HG02623 (cell line): ENCODE measurements at regions not wholly inside any gene's neighbourhood (a gene's known extent, or its start where the extent isn't known, plus 50 kb on each side); places are given as distances from the start of the nearest gene placed in this dataset.

Experiments
- ATAC-seq: cut with Tn5 transposase; IDR thresholded peaks from one replicate; pipeline ENCODE4 v1.9.1; 2021; ENCODE audit warnings: moderate library complexity; ENCODE audit not compliant: unreplicated experiment

DNA sequence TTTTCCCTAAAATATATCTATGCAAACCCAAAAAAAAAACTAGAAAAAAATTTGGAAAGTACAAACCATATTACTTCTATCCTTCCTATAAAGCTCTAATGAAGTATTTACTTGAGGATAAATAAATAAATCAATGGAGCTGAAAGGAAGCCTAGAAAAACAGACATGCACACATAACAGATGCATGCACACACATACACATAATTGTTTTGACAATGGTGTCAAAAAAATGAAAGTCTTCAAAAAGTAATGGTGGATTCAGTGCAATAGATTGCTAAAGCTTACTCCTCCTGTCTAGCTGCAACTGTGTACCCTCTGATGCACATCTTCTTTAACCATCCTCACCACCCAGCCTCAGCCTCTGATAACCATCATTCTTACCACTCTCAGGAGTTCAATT lies 521.9 kb upstream of the RGS18 start:
- no peak for ATAC-seq

DNA sequence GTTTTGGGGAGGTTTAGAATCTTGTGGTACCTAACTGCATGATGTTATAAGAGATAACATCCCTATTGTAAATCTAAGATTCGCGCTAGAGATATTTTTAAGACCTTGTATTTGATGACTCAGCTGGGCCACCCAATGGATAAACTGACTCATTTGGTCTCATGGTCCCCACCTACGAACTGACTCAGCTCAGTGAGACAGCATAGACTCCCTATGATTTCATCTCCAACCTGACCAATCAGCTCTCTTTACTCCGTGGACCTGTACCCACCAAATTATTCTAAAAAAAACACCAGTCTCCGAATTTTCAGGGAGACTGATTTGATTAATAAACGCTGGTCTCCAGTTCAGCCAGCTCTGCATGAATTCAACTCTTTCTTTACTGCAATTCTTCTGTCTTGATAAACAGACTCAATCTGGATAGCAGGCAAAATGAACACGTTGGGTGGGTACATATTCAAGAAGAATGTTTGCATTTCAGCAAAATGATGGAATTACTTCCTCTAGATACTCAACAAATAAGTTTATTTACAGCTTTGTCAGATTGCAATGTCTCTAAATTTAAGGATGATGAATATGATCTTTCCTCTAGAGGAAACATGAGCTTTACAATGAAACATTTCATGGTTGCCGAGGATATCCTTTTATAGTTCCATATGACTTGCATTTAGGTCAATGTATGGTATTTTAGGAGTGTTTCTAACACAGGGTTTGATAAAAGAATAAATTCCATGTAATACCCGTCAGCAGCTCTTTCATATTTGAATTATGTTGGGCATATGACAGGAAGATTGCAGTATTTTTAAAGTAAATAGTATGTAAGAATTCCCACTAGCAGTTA lies 516.6 kb upstream of the RGS18 start:
- ATAC-seq: no peak

DNA sequence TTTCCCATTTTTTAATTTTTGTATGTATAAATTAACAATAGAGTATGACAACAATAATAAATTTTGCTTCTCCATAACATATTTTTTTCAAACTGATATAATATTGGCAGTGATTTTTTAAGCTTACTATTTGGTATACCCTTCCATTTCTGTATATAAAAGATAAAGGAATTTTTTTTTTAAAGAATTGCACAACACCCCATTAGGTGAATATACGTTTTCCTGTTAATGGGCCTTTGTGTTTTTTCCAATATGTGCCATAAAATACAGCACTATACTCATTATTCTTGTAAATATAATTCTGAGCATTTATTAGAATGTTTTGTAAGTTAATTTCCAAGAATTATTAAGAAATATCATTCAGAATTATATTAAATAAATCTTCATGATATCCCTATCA lies 515.2 kb upstream of the RGS18 start:
- no peak for ATAC-seq

DNA sequence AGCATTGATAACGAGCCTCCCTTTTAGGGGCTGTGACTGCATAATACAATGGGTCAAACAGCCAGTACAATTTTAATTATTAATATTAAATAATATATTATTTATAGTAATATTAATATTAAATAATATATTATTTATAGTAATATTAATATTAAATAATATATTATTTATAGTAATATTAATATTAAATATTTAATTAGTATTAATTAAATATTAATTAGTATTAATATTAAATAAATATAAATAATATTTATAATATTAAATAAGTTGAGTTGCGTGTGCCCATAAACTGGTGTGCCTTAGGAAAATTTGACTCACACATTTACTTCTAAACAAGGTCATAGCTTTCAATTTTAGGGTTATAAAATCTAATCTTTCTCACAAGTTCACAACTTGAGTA lies 509.3 kb upstream of the RGS18 start:
- no peak for ATAC-seq

DNA sequence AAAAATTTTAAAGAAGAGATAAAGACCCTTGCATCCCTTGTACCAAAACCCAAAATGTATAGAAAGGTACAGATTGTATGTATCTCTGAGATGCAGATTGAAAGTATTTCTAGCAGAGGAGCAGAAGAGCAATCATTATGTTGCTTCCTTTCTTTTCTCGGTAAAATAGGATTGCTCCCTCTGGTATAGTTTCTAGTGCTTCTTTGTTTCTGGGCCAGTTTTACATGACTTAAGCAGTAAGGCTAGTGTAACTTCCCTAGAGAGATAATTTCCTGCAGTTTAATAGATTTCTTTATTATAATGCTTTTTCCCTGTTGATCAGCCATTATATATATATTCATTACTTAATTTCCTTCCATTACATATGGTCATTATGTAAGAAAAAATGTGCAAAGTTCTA lies 496.2 kb upstream of the RGS18 start:
- ATAC-seq: no peak

DNA sequence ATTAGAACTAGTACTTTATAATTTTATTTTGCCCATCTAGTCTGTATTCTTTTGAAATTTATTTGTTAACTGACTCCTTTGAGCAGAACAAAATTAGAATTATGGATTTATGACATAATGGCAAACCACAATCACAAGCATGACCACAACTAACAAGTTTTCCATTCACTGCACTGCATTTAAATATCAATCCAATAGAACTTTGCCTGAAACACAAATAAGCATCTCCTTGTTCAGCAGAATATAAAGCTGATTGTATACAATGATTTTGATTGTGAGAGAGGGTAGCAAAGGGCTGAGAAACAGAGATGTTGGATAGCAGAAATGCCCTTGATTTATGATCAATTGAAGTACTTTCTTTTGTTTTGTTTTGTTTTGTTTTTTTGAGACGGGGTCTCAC lies 495.5 kb upstream of the RGS18 start:
- no peak for ATAC-seq

DNA sequence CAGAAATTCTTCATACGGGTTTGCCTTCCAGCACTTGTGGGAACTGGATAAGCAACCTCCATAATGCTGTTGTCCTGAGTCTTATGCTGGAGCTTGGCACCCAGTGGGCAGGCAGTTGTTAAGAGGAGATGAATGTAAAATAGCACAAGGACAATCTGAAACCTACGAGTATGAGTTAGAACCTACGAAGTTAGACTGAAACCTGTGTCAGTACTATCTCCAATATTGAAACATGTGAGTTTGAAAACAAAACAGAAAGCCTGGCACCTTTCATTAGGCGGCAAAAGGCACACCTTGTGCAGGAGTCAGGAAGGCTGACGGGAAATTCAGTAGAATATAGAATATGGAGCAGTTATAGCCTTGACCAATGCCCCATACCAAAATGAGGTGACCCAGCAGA lies 489.7 kb upstream of the RGS18 start:
- no peak for ATAC-seq

DNA sequence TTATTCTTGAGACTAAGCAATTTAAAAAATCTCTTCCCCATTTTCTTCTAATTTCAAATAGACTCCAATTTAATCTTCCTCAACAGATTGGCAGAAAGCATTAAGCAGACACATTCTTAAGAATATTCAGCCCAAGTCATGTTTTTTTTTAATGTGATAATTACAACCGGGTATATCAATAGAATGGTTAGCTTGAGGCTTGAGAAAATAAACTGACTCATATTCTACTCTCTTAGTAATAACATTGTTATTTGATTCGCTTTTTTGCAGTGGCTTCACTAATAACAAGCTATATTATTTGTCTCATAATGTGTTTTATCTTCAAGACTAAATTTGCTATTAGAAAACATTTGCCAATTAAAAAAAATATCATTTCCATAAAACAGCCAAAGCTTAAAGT lies 488.6 kb upstream of the RGS18 start:
- no peak for ATAC-seq

DNA sequence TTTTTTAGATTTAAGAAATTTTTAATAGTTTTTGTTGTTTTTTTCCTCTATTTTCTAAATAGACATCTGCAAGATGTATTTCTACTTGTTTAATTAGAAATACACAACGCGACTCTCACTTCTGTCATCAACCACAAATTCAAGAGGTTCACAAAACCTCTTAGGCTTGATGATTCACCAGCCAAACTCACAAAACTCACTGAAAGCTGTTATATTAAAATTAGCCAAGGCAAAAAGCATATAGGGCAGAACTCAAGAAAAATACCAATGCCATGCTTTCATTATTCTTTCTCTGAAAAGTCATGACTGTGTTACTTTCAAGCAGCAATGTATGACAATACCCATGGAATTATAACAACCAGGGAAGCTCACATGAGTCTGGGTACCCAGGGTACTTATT lies 487.0 kb upstream of the RGS18 start:
- no peak for ATAC-seq

DNA sequence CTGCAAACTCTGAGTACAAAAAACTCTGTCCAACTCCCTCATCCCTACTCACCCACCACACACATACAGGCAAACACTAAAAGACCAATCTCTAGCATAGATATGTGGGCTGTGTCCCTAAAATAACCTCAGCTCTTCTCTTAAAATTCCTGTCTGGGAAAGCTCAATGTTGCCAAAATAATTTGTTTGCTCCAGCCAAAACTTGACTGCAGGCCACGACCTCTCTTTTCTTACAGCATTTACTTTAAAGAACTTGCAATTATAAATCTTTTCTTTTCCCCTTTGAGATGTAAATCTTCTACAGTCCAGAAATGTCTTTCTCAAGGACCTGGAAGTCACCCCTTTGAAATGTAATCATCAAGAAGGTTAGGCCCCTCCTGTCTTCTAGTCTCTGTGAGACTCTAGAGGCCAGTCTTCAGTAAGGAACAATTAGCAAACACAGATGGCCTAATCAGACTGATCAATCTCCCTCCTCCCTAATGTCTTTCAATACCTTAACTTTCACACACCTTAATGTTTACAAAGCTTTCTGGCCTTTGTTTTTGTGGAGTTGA lies 483.6 kb upstream of the RGS18 start:
- no peak for ATAC-seq

DNA sequence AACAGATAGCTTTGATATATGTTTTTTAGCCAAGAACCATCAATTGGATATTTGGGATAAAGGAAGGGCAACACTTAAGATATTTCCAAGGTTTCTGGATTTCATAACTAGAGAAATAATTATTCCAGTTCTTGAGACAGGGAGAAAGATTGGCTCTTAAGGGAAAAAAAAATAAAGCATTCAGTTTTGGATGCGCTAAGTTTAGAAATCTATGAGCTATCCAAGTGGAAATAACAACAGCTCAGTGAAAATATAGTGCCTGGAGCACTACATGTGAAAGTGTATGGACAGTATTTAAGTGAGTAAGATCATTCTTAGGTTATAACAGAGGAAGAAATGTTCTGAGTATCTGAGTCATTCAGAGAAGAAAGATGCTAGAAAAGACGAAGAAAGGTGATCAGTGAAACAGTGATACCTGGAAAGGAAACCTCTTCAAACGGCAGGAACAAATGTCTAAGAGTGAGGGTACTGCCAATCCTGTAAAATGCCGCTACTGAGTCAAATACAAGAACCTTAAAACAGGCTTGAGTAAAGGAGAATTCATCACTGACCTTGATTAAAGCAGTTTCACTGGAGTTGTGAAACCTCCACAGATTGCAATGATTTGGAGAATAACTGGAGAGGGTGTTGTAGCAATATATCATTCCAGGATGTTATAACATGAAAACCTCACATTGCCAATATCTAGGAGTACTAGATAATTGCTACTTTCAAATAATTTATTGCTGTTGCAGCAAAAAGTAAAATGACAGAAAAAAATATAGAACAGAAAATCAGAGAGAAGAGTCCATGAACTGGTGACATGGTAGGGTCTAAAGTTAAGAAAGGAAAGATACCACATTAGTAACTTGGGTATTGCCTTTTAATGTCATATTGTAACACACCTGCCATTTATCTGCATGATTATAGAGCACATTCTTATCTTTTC lies 482.1 kb upstream of the RGS18 start:
- ATAC-seq: no peak

DNA sequence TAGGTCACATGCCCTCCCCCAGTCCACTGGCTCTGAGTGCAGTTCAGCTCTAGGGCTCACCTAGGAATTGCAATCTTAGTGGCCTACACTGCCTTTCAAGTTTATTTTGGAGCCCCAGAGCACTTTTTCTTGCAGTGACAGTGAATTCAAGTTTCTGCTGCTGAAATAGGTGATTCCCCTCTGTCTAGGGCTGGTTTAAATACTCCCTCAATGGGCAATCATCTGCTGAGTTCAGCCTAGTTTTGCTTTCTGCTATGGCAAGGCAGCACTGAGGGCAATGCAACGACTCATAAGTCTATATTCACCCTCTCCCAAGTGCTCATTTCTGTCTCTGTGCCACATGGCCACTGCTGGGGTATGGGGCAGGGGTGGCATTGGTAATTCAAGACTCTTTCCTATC lies 472.6 kb upstream of the RGS18 start:
- no peak for ATAC-seq

DNA sequence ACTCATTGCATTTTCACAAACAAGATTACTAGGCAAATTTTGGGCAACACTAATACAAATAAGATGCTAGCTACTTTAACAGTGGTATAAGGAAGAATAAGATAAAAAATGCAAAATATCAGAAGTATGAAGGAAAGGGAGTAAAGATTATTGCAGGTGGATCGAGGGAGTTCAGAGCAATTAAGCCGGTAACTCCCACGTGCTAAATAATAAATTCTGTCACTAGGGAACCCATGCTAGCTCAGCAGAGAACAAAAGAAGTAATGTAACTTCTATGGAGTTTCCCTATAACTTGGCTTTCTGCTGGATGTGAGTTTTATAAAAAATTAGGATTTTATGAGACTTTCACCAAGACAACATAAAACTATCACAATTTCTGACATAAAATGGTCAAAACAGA lies 470.5 kb upstream of the RGS18 start:
- no peak for ATAC-seq

DNA sequence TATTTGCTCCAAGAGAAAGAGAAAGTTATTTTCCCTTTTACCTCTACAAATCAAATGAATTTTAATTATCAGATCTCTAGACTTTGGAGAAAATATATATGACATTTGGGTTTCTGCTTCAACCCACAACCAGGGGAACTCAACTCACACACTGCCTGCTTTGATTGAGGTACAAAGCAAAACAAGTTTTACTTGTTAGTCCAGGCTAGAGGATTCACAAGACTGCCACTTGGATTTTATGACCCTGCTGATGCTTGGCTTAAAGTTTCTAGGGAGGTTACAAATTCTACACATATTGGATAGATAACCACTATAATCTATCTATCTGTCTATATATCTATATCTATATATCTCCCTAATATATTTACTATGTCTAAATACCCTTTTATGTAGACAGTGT lies 467.3 kb upstream of the RGS18 start:
- no peak for ATAC-seq

DNA sequence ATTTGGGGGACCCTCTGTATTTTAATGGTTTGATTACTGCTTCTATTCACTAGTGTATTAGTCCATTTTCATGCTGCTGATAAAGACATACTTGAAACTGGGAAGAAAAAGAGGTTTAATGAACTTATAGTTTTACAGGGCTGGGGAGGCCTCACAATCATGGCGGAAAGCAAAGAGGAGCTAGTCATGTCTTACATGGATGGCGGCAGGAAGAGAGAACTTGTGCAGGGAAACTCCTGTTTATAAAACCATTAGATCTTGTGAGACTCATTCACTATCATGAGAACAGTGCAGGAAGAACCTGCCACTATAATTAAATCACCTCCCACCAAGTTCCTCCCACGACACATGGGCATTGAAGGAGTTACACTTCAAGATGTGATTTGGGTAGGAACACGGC lies 464.5 kb upstream of the RGS18 start:
- ATAC-seq: no peak

DNA sequence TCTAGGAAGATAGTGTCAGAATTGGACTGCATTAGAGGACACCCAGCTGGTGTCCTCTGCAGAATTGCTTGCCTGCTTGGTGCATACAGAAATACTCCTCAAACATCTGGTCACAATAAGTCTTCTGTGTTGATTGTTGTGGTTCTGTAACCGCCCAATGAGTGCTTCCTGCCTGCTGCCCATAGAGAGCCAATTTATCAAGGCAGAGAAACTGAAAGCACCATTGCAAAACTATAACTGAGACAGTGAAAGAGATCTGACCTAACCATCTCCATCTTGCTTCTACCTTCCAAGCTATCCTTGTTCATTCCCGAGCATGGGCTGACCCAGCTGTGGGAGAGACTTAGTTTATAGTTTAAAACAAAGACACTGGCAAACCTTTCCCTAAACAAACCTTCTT lies 462.4 kb upstream of the RGS18 start:
- peak; percentile 86 for ATAC-seq

DNA sequence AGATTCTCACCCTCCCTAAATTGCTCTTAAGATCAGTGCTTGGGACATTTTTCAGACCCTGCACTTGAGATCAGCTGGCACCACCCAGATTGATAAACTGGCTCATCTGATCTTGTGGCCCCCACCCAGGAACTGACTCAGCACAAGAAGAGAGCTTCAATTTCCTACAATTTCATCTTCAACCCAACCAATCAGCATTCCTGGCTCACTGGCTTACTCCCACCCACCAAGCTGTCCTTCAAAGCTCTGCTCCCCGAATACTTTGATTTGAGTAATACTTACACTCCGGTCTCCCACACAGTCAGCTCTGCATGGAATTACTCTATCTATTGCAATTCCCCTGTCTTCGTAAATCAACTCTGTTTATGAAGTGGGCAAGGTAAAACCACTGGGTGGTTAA lies 461.9 kb upstream of the RGS18 start:
- no peak for ATAC-seq

DNA sequence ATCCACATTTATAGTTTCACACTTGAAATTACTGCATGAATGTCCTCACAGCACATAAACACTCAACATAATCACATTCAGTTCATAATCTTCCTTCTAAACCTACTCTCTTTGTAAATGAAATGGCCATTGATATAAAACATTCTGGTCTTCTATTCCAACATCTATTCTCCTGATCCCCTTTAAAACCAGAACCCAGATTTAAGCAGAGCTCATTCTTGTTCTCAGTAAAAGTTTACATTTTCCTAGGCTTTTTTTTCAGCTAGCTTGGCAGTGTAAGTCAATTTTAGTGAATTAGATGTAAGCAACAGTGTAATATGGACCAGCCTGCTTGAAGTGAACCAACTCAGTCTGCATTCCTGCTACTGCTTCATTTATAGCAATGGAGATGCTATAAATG lies 460.7 kb upstream of the RGS18 start:
- no peak for ATAC-seq

DNA sequence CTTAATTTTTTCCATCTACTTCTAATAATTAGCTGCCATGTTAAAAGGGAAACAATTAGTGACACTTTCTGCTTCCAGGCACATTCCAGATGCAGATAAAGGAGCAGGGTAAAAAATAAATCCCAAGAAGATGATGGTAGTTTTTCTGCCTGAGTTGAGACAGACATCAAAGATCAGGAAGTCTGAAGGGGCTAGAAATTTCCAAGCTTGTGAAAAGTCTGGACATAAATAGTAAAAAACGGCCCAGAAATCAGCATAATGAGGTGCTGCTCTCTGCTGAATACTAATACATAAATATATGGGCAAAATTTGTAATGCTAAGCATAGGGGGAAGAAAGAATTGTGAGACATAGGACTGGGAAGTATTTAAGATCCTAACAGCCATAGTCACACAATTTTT lies 460.0 kb upstream of the RGS18 start:
- no peak for ATAC-seq

DNA sequence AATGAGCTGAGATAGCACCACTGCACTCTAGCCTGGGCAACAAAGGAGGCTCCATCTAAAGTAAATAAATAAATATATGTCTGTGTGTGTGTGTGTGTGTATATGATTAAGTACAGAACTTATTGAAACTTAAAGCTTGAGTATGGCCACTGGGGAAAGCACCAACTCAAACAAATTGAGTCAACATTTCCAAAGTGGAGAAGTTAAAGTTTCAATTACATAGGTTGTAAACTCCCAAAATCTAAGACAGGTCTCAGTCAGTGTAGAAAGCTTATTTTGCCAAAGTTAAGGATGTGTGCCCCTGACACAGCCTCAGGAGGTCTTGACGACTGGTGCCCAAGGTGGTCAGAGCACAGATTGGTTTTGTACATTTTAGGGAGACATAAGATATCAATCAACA lies 458.9 kb upstream of the RGS18 start:
- peak; percentile 42 for ATAC-seq

DNA sequence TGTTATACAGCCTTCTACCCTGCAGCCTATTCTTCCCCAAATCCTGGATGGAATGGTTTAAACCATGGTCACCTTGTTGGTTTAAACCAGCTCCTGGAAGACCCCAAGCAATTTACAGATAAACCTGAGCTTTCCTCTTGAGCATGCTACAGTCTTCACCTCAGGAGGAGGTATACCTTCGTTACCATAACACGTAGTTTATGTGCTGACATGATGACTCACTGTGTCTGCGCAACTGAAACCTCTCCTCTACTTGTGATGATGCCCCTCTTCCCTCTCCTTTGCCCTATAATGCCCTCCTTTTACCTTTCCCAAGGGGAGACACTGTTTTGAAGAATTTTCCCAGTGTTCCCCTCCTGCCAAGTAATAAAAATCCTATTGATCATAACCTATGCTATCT lies 457.3 kb upstream of the RGS18 start:
- no peak for ATAC-seq

DNA sequence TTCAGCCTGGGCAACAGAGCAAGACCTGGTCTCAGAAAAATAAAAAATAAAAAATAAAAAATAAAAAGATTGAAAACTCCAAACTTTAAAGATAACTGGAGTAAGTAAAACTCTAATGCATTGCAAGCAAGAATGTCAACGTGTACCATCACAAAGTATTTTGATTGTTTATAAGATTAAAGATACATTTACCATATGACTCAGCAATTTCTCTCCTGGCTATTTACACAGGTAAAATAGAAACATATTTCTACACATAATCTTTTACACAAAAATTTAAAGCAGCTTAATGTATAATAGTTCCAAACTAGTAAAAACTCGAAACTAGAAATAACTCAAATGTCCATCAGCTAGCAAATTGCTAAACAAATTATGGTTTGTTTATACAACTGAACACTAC lies 456.1 kb upstream of the RGS18 start:
- ATAC-seq: no peak
